SH-SY5Y (cell line): ENCODE measurements at regions not wholly inside any gene's neighbourhood (a gene's known extent, or its start where the extent isn't known, plus 50 kb on each side); places are given as distances from the start of the nearest gene placed in this dataset.

Experiments
- GATA2 ChIP-seq: IDR thresholded peaks from 2 replicates; pipeline ENCODE4 v1.6.1; 2011; ENCODE audit warnings: mild to moderate bottlenecking, low read depth, low read length
- GATA3 ChIP-seq: IDR thresholded peaks from 2 replicates; pipeline ENCODE4 v1.6.1; 2011; ENCODE audit warnings: low read depth, mild to moderate bottlenecking, low read length, moderate library complexity

DNA sequence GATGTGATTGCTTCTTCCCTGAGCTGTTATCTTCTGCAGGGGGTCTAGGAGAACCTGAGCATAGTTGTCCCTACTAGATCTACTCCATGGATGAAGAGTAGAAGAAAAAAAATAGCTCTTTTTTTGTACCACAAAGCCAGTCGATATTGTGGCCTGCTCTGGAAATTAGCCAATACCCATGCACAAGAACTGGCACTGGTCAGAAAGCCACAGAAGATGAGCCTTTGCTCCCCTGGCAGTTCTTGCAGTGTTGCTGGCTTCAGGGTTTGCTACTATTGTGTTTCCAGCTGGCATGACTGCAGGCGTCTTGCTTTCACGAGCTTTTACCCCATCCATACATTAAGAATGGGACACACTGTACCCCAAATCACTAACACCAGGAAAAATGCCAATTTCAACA is 547.7 kb upstream of the KLF12 start:
- no peak for TF ChIP-seq GATA2
- TF ChIP-seq GATA3: no peak
